DMS53 treated with DMSO at 0.1 percent for 48 hours (cell line): ENCODE measurements at regions not wholly inside any gene's neighbourhood (a gene's known extent, or its start where the extent isn't known, plus 50 kb on each side); places are given as distances from the start of the nearest gene placed in this dataset.

Experiments used
- DNase-seq: peaks from one replicate; lab custom pipeline; 2025; ENCODE audit not compliant: unreplicated experiment; lab: John Stamatoyannopoulos, UW

GRCh38 chr7:30212701-30213111, 71.7 kb upstream of the ZNRF2 start:
- no peak for DNase-seq

- no peak for DNase-seq
Observed at GRCh38 chr7:30213637-30214036, 70.8 kb upstream of the ZNRF2 start.

DNA sequence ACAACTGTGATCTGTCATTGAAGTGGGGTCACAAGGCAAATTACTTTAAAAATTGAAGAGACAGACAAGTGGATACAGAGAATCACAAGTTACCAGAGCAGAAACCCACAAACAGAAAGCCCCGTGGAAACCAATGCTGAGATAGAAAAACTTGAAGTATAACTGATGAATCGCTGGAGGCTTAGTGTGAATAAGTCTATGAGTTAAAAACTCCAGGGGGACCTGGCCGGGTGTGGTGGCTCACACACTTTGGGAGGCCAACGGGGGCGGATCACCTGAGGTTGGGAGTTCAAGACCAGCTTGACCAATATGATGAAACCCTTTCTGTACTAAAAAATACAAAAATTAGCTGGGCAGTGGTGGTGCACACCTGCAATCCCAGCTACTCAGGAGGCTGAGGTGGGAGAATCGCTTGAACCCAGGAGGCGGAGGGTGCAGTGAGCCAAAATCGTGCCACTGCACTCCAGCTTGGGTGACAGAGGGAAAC, 69.7 kb upstream of the ZNRF2 start:
- no peak for DNase-seq

- no peak for DNase-seq
Observed at GRCh38 chr7:30221764-30222163, 62.6 kb upstream of the ZNRF2 start.

GRCh38 chr7:30222515-30223215, 61.7 kb upstream of the ZNRF2 start:
- DNase-seq = no peak

GRCh38 chr7:30223896-30224295, 60.5 kb upstream of the ZNRF2 start:
- no peak for DNase-seq

DNA sequence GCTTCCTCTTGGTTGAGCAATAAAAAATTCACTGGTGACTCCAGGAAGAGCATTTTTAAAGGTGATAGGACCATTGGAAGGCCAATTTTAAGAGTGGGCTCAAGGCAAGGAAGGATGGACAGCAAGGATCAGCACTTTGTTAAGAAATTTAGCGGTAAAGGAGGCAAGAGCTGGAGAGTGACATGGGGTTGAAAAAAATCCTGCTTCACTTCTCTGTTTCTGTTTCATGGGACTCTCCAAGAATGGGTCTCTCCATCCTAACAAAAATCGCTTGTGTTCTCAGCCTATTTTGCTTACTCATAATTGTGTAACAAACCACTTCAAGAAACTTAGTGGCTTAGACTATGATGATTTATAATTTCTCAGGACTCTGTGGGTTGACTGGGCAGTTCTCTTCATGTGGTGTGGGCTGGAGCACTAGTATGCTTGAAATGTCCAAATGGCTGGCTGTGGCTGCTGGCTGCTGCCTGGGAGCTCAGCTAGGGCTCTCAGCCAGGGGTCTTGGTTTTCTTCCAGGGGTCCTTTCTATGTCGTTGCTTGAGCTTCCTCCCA, 59.8 kb upstream of the ZNRF2 start:
- no peak for DNase-seq

GRCh38 chr7:30225863-30226613, 58.4 kb upstream of the ZNRF2 start:
- peak; percentile 89 for DNase-seq

- peak; percentile 79 for DNase-seq
Observed at GRCh38 chr7:30226614-30227268, 57.7 kb upstream of the ZNRF2 start.

GRCh38 chr7:30231271-30231670, 53.1 kb upstream of the ZNRF2 start:
- DNase-seq = no peak

DNA sequence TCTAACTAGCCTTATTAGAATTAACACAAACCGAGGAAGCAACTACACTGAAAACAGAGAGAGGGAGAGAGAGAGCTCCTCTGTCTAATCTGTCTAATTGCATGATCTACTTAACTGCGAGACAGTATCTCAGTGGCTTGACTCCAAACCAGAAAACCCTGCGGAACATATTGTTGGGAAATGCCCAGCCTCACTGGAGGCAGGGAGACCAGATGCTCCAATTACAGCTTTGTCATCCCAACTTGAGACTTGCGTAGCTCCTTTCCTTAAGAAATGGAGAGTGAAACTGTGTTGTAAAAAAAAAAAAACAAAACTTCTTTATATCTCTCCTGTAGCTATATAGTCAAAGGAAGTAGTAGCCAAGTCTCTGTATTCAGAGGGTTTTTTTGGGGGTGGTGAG, 52.0 kb upstream of the ZNRF2 start:
- no peak for DNase-seq
